SJCRH30 (cell line): ENCODE measurements at regions not wholly inside any gene's neighbourhood (a gene's known extent, or its start where the extent isn't known, plus 50 kb on each side); places are given as distances from the start of the nearest gene placed in this dataset.

ENCODE experiments used
- DNase-seq, 2 experiments: peaks; one replicate each; pipeline ENCODE4 v3.0.0-alpha.2; 2015 to 2020
- H3K27ac ChIP-seq: fragments of 250-450 bp; sonication (Bioruptor Pico); 2 replicates; pipeline ENCODE4 v1.5.1; 2020; ENCODE audit warnings: mild to moderate bottlenecking, moderate library complexity
- H3K27me3 ChIP-seq: fragments of 250-450 bp; sonication (Bioruptor Pico); 2 replicates; pipeline ENCODE4 v1.5.1; 2020; ENCODE audit warnings: mild to moderate bottlenecking, moderate library complexity
- H3K36me3 ChIP-seq: fragments of 250-450 bp; sonication (Bioruptor Pico); 2 replicates; pipeline ENCODE4 v1.5.1; 2020; ENCODE audit warnings: mild to moderate bottlenecking, moderate library complexity
- H3K4me1 ChIP-seq: fragments of 250-450 bp; sonication (Bioruptor Pico); 2 replicates; pipeline ENCODE4 v1.5.1; 2020; ENCODE audit warnings: mild to moderate bottlenecking, moderate library complexity
- H3K4me3 ChIP-seq: fragments of 250-450 bp; sonication (Bioruptor Pico); 2 replicates; pipeline ENCODE4 v1.5.1; 2020; ENCODE audit warnings: mild to moderate bottlenecking, moderate library complexity
- H3K9me3 ChIP-seq: fragments of 250-450 bp; sonication (Bioruptor Pico); replicated peaks from 2 replicates; pipeline ENCODE4 v1.5.1; 2020; ENCODE audit warnings: mild to moderate bottlenecking, moderate library complexity

- no peaks in the 10 kb centered on the region for H3K4me1 ChIP-seq
- H3K27ac ChIP-seq: no peak overlapping the region
- no peaks in the 10 kb centered on the region for H3K36me3 ChIP-seq
- no peak overlapping the region for H3K4me3 ChIP-seq
- DNase-seq: no peak
- no peaks in the 10 kb centered on the region; the same call in 1 of the 2 replicates for H3K27me3 ChIP-seq
- no peaks in the 10 kb centered on the region for H3K9me3 ChIP-seq
These were observed 221.8 kb downstream of the ANAPC1 start for GRCh38 chr2:111662039-111662770.

GRCh38 chr2:111662771-111663470, 221.1 kb downstream of the ANAPC1 start:
- Histone ChIP-seq H3K36me3 (no peaks in the 10 kb centered on the region), H3K9me3 (no peaks in the 10 kb centered on the region), H3K4me3 (no peak overlapping the region), H3K27ac (no peak overlapping the region), H3K27me3 (no peaks in the 10 kb centered on the region; the same call in 1 of the 2 replicates), H3K4me1 (no peaks in the 10 kb centered on the region)
- no peak for DNase-seq

GRCh38 chr2:111663471-111664274, 220.3 kb downstream of the ANAPC1 start:
- Histone ChIP-seq H3K4me3 (no peak overlapping the region), H3K4me1 (no peaks in the 10 kb centered on the region), H3K9me3 (no peaks in the 10 kb centered on the region), H3K36me3 (no peaks in the 10 kb centered on the region), H3K27ac (no peak overlapping the region), H3K27me3 (no peaks in the 10 kb centered on the region; the same call in 1 of the 2 replicates)
- DNase-seq: no peak

- H3K36me3 ChIP-seq: no peaks in the 10 kb centered on the region
- no peak overlapping the region for H3K4me3 ChIP-seq
- no peaks in the 10 kb centered on the region; the same call in 1 of the 2 replicates for H3K27me3 ChIP-seq
- no peak for DNase-seq
- no peaks in the 10 kb centered on the region for H3K9me3 ChIP-seq
- H3K4me1 ChIP-seq: no peaks in the 10 kb centered on the region
- H3K27ac ChIP-seq: no peak overlapping the region
These were observed 219.6 kb downstream of the ANAPC1 start for GRCh38 chr2:111664275-111664850.

GRCh38 chr2:111665011-111665410, 219.0 kb downstream of the ANAPC1 start:
- H3K9me3 ChIP-seq: no peaks in the 10 kb centered on the region
- H3K36me3 ChIP-seq: no peaks in the 10 kb centered on the region
- DNase-seq: no peak
- H3K27ac ChIP-seq: no peak overlapping the region
- no peaks in the 10 kb centered on the region; the same call in 1 of the 2 replicates for H3K27me3 ChIP-seq
- no peaks in the 10 kb centered on the region for H3K4me1 ChIP-seq
- no peak overlapping the region for H3K4me3 ChIP-seq

GRCh38 chr2:111665551-111666116, 218.4 kb downstream of the ANAPC1 start:
- no peaks in the 10 kb centered on the region for H3K36me3 ChIP-seq
- no peak for DNase-seq
- H3K4me1 ChIP-seq: no peaks in the 10 kb centered on the region
- H3K27ac ChIP-seq: no peak overlapping the region
- no peaks in the 10 kb centered on the region; the same call in 1 of the 2 replicates for H3K27me3 ChIP-seq
- no peaks in the 10 kb centered on the region for H3K9me3 ChIP-seq
- H3K4me3 ChIP-seq: no peak overlapping the region

GRCh38 chr2:111666160-111666559, 217.8 kb downstream of the ANAPC1 start:
- Histone ChIP-seq H3K9me3 (no peaks in the 10 kb centered on the region), H3K27me3 (no peaks in the 10 kb centered on the region; the same call in 1 of the 2 replicates), H3K4me1 (no peaks in the 10 kb centered on the region), H3K36me3 (no peaks in the 10 kb centered on the region), H3K27ac (no peak overlapping the region), H3K4me3 (no peak overlapping the region)
- no peak for DNase-seq

GRCh38 chr2:111667001-111667400, 217.0 kb downstream of the ANAPC1 start:
- Histone ChIP-seq H3K4me1 (no peaks in the 10 kb centered on the region), H3K36me3 (no peaks in the 10 kb centered on the region), H3K27me3 (no peaks in the 10 kb centered on the region; the same call in 1 of the 2 replicates), H3K9me3 (no peaks in the 10 kb centered on the region), H3K27ac (no peak overlapping the region), H3K4me3 (no peak overlapping the region)
- no peak for DNase-seq

- H3K27ac ChIP-seq: no peak overlapping the region
- H3K9me3 ChIP-seq: no peaks in the 10 kb centered on the region
- no peaks in the 10 kb centered on the region for H3K4me1 ChIP-seq
- H3K27me3 ChIP-seq: no peaks in the 10 kb centered on the region; the same call in 1 of the 2 replicates
- H3K36me3 ChIP-seq: no peaks in the 10 kb centered on the region
- no peak overlapping the region for H3K4me3 ChIP-seq
- no peak for DNase-seq
These were observed 216.3 kb downstream of the ANAPC1 start for GRCh38 chr2:111667542-111668273.

GRCh38 chr2:111668274-111668616, 215.7 kb downstream of the ANAPC1 start:
- H3K36me3 ChIP-seq: no peaks in the 10 kb centered on the region
- H3K27me3 ChIP-seq: no peaks in the 10 kb centered on the region
- H3K4me1 ChIP-seq: no peaks in the 10 kb centered on the region
- no peak for DNase-seq
- no peaks in the 10 kb centered on the region for H3K9me3 ChIP-seq
- no peak overlapping the region for H3K4me3 ChIP-seq
- no peak overlapping the region for H3K27ac ChIP-seq

- H3K27me3 ChIP-seq: no peaks in the 10 kb centered on the region
- no peaks in the 10 kb centered on the region for H3K9me3 ChIP-seq
- H3K36me3 ChIP-seq: no peaks in the 10 kb centered on the region
- no peak overlapping the region for H3K4me3 ChIP-seq
- no peak overlapping the region for H3K27ac ChIP-seq
- no peaks in the 10 kb centered on the region for H3K4me1 ChIP-seq
- no peak for DNase-seq
These were observed 215.3 kb downstream of the ANAPC1 start for GRCh38 chr2:111668741-111669140.

- H3K27ac ChIP-seq: no peak overlapping the region
- H3K27me3 ChIP-seq: no peaks in the 10 kb centered on the region
- no peak overlapping the region for H3K4me3 ChIP-seq
- no peaks in the 10 kb centered on the region for H3K9me3 ChIP-seq
- no peak for DNase-seq
- no peaks in the 10 kb centered on the region for H3K36me3 ChIP-seq
- H3K4me1 ChIP-seq: no peaks in the 10 kb centered on the region
These were observed 213.9 kb downstream of the ANAPC1 start for GRCh38 chr2:111669928-111670695.

GRCh38 chr2:111670776-111671175, 213.2 kb downstream of the ANAPC1 start:
- Histone ChIP-seq H3K27ac (no peak overlapping the region), H3K4me3 (no peak overlapping the region), H3K9me3 (no peaks in the 10 kb centered on the region), H3K4me1 (peaks cover under 1% of the 10 kb centered on the region; the same call in 1 of the 2 replicates), H3K36me3 (no peaks in the 10 kb centered on the region), H3K27me3 (no peaks in the 10 kb centered on the region)
- no peak for DNase-seq
